NCI-H345 treated with DMSO at 0.1 percent for 48 hours (cell line): ENCODE measurements at regions not wholly inside any gene's neighbourhood (a gene's known extent, or its start where the extent isn't known, plus 50 kb on each side); places are given as distances from the start of the nearest gene placed in this dataset.
"Not testable (repeated sequence)": the region's sequence is repeated elsewhere in the genome, so short reads cannot be mapped to it uniquely, and the experiment has no call there.

Source experiments
- DNase-seq: peaks from one replicate; lab custom pipeline; 2025; ENCODE audit not compliant: unreplicated experiment; lab: John Stamatoyannopoulos, UW

DNA sequence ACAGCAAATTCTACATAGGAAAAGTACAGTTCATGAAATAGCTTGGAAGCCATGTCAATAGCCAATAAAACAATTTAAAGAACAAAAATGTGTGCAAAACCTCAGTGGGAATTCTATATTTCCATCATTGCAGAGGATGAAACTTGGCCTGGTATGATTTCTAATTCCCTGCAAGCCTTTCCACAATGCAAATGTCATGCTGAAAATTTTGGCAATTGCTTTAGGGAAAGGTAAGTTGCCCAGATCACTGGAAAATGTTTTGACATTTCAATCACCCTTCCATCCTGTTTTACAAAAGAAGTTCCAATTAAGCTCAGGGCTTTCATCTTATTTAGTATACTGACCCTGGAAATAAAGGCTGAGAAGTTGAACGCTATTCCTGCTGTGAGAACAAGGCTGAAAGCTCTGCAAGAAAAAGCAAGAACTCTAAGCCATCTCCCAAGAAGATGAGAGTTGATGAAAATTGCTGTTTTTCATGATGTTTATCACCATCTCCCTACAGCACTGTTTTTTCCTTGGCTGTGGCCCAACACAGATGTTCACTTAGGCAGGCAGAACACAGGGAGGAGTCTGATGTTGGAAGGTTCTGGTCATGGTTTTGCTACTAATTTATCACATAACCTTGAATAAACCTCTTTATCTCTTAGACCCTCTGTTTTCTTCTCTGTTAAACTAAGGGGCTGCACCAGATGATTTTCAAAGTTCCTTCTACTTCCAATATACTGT, 263.7 kb downstream of the KCTD12 start:
- DNase-seq: no peak

DNA sequence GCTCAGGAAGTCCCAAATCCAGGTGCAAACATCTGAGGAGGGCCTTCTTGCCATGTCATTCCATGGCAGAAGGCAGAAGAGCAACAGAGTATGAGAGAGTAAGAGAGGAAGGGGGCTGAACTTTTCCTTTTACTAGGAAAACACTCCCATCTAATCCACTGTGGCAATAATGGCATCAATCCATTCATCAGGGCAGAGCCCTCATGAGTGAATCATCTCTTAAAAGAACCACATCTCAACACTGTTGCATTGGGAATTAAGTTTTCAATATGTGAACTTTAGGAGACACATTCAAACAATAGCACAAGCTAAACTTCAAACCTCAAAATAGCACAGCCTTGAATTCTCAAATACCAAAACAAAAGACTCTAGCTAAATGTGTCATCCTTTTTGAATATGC, 264.5 kb downstream of the KCTD12 start:
- DNase-seq: no peak

DNA sequence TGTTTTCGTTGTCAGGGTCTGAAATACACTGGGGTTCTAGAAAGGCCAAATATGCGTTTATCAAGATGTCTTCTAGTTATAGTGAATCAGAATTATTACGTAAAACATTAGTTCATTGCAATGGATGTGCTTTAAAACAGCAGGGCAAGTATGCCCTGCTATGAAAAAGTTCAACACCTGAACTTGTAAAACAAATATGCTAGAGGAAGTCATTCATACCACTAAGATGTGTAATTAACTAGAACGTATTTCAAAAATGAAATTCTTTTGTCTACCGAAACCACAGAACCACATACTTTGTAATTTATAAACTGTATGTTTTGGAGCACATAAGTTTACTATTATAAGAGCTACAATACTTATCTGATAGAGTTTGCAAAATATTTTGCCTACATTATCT, 266.2 kb downstream of the KCTD12 start:
- DNase-seq: no peak

DNA sequence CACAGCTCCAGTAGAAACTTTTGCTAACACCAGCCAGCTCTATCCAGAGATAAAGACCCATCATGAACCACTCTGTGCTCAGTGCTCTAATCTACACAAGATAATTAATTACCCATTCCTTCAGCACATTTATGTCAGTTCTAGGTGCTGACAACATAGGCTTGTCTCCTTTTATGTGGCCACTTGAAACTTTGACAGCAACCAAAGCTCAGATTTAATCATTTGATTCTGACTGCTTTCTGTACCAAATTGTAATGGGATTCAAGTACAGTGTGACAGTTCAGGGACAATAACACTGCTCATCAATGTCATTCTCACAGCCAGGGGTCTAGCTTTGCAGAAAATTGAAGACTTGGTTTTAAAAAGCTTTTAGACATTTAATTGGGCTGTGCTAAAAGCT, 266.6 kb downstream of the KCTD12 start:
- no peak for DNase-seq

DNA sequence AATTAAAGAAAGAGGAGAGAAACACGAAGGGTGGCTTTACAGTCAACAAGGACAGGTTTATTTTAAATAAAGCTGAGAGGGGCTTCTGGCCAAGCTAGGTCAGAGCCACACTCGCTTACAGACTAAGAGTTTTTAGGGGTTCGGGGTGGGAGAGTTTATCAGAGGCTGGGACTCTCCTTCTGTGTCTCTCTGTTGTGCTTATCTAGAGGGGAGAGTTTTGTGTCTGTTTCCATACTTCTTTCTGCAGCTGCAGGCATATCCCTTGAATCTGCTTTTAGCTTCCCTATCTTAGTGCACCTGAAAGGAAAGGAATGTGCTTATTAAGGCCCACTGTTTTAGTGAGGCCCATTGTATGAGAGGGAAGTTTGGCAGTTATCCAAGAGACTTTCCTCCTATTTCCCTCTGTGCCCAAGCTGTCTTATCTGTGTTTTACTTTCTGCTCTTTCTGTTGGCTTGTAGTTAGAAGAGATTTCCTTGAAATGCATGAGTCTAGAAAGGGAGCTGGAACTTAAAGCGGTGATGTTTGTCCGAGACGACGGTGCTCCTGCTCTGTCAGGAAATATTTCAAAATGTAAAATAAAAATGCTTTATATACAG, 275.3 kb downstream of the KCTD12 start:
- DNase-seq: no peak

DNA sequence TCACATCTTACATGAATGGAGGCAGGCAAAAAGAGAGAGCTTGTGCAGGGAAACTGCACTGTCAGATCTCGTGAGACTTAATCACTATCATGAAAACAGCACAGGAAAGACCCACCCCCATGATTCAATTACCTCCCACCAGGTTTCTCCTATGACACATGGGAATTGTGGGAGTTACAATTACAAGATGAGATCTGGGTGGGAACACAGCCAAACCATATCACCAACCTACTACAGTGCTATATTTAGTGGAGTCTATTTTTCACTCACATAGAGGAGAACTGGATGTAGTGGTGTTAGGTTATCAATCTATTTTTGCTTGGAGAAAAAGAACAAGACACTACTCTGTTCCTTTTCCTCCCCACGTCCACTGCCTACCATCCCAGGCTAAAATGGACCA, 276.6 kb downstream of the KCTD12 start:
- DNase-seq: no peak

DNA sequence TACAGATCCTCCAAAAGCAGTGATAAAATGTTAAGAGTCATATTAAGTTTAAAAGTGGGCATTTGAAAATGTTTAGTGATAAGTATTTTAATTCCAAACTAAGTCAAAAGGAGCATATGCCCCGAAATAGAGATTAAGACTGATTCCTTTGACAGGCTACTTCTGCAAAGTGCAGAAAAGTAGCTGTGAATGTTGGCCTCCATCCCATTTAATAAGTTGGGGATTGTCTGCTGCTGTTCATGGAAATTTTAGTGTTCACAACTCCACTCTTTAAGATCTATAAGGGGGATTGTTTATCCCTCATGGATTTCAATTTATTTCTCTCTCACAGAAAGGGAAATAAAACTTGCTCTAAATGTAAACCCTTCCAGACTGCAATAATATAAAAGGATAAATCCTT, 278.3 kb downstream of the KCTD12 start:
- no peak for DNase-seq

DNA sequence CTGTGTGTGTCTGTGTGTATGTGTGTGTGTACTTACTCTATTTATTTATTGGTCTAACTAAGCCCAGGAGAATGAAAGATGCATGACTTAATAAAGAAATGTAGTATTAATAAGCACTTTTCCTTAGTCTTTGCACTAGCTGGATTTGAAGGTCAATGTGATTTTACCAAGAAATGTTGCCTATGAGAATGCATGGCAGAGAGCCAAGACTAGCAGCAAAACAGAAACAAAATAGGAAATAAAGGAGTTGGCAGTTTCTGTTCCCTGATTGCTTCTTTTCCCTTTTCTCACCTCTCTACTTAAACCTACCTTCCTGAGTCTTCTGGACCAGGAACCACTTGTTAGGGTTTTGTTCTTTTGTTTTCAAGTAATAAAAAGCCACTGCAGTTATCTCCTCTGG, 286.1 kb downstream of the KCTD12 start:
- DNase-seq: no peak

DNA sequence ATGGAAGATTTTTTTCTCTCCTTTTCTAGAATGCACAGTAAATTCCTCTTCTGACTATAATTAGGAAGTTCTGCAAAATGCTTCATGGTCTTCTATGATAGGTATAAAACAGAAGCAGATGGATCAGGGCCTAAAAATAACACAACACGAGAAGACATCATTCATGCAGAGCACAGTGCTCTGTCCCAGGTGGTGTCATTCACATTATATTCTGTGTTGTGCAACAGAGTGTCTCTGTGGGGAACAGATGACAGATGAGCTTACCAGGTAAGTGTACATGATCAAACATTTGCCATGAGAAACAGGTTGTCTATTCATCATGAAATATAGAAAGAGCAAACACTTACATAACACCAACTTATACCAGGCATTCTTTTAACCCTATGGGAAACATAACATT, 288.3 kb downstream of the KCTD12 start:
- DNase-seq: no peak

DNA sequence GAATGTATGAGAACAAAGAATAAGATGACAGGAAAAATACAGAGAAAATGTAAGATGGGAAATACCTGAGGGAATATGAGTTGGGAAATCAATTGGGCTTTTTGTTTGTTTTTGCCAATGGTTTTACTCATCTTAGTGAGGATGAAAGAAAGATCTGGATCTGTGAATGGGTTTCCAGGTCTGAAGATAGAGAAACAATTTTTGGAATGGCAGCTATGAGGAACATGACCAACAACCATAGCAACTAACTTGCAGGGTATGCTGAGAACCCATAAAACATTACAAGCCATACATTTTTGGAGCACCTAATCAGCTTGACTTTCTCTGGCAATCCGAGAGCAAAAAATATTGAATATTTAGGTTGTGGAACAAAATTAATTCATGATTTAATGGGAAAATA, 290.0 kb downstream of the KCTD12 start:
- DNase-seq: no peak

DNA sequence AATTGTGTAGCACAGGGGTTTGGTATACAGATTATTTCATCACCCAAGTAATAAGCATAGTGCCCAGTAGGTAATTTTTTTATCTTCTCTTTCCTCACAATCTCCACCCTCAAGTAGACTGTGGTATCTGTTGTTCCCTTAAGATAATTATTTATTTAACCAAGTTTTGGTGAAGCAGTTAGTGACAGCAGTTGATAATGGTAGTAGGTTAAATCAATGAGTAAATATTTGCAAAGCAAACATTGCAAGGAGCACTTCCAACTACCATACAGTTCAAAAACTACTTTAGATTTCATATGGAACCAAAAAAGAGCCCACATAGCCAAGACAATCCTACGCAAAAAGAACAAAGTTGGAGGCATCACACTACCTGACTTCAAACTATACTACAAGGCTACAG, 291.8 kb downstream of the KCTD12 start:
- DNase-seq: no peak

DNA sequence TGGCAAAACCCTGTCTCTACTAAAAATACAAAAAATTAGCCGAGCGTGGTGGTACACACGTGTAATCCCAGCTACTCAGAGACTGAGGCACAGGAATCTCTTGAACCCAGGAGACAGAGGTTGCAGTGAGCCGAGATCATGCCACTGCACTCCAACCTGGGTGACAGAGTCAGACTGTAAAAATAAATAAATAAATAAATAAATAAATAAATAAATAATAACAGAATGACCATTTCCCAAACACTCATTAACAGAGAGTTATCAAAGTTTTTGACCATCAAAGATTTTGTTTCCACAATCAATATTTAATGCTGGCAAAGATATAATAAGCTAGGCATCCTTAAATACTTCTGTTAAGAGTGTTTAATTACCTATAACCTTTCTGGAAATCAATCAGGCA, 299.4 kb downstream of the KCTD12 start:
- no peak for DNase-seq

DNA sequence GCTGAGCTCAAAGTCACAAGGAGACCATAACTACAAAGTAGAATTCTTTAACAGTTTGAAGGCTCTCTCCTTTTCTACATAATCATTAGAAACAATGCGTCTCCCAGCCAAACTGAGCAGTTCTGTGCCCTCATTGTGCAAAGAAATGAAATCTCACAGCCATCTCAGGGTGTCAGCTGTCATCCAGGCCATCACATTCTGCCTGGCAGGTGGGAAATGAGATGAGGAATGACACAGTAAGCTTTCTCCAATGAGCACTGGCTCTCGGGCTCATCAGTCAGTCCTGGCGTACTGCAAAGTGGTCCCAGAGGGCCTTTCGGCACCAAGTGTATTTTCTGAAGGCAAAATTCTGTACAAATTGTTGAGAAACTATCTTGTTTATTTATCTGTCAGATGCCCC, 306.5 kb downstream of the KCTD12 start:
- no peak for DNase-seq

DNA sequence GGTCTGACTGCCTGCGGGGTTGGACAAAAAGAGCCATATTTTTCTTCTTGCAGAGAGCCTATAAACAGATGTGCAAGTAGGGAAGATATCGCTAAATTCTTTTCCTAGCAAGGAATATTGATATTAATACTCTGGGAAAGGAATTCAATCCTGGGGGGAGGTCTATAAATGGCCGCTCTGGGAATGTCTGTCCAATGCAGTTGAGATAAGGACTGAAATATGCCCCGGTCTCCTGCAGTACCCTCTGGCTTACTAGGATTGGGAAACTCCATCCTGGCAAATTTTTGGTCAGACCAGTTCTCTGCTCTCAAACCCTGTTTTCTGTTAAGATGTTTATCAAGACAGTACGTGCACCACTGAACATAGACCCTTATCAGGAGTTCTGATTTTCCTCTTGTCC, 310.6 kb downstream of the KCTD12 start:
- not testable (repeated sequence) for DNase-seq

DNA sequence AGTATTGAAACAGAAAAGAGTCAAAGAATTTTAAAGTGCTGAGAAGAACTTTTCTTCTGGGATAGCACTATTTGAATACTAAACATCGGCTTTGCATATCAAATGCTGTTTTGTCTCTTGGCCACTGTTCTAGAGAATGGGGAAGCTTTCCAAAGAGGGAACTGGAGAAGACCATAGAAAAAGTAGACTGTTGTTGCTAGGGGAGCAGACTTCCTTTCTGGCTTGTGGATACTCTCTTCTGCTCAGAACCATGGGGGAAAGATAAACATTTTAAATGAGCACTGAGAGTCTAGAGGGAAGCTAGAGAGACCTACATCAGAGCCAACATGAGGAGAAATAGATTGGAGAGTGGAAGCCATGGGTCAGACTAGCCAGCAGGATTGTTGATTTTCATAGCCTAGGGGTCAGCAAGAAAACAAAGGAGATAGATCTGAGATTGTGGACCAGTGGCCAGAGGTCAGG, 315.7 kb downstream of the KCTD12 start:
- DNase-seq: no peak

DNA sequence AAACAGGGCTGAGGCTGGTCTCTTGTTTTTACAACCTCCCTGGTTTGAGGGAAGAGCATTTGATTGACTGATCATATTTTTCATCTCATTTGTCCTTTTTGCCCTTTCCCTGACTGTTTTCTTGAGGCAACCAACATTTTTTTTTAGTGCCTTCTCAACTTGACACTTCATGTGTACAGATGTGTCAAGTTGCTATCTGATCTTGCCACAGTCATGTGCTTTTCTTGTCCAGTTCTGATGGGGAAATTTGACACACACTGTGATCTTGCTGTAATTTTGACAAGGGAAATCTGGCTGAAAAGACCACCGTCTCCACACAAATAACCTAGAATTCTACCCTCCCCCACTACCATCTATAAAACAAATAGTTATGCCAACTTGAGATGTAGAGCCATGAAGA, 329.6 kb downstream of the KCTD12 start:
- DNase-seq: no peak

DNA sequence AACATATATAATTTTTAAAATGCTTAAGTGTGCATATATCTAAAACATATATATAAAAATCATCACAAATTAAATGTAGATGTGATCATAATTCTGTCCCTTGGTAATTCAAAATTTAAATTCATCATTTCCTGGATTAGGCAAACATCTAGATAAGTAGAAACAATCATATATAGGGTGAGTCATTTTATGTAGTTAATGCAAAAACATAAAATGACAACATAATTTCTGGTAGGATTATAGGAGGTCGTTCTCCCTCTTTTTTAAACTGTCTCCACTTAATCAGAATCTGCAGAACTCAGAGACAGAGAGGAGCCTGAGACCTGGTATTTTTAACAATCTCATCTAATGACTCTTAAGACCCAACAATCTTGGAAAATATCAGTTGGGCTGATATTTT, 333.4 kb downstream of the KCTD12 start:
- no peak for DNase-seq

DNA sequence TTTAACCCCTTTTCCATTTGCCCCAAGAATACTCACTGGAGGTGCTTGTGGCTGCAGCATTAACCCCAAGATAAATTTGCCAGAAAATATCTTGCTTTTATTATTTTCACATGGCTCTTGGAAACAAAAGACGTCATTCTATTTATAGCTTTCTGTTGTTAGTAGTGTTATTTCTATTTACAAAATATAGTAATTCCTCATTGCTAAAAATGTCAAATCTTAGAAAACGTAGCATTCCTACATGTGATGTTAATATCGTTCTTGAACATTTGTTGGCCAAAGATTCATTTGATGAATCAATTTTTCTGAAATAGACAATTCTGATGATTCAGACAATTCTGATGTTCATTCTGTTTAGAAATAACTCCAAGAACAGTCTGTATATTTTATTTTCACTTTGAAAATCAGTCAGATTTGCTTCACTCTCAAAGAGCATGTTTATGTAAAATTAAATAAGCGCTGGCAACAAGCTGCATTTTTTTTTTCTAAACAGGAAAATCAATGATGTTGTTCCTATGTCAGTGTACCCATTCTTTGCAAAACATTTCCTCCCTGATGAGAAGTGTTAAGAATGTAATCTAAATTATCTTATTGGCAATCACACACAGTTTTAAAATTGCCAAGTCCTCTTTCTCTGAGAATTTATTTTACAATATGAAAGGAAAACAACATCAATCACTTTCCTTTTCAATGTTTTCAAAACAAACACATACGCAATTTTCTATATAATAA, 334.0 kb downstream of the KCTD12 start:
- DNase-seq: no peak

DNA sequence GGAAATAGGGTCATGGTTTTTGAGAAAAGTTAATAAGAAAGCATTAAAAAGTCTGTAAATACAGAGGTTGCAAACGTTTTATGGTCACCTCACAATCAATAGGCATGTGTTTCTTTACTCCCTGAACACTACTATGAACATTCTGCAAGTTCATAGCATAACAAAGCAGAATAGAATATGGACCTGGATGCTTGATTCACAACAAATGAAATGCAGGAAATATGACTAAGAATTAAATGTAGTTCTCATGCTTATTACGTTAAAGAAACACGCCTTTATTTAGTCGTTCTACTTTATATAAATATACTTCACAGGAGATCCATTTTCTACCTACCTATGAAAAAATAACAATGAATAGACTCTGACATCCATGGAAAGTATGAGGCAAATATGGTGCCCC, 344.0 kb downstream of the KCTD12 start:
- no peak for DNase-seq

DNA sequence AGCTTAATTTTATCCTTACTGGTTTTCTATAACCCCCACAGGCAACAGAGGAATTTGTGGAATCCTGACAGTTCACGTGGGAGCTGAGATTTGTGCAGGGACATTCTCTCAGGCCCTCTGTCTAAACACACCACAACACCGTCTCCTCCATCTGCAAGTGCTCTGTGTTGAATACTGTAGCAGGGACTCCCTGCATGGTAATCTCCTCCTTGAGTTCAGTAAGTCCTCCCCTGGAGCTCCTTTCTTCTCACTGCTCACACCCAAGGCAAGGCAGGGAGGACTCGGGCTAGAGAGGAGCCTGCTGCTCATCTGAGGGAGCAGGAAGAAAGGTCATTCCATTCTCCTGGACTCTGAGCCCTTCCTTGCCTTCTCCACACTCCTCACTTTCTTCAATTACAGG, 348.2 kb downstream of the KCTD12 start:
- DNase-seq: no peak

DNA sequence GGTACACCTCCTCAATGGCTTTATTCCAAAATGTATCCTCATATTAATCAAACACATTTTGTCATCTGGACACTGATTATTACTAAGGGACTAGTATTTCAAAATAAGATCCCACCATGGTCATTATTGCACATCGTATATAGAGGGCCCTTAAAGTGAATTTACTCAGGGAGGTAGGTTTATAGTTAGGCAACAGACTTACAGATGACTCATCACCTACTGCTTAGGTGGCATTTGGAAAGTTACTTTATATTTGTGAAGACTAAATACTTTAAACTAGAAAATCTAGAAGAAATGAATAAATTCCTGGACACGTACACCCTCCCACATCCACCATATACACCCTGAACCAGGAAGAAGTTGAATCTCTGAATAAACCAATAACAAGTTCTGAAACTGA, 353.0 kb downstream of the KCTD12 start:
- DNase-seq: no peak

DNA sequence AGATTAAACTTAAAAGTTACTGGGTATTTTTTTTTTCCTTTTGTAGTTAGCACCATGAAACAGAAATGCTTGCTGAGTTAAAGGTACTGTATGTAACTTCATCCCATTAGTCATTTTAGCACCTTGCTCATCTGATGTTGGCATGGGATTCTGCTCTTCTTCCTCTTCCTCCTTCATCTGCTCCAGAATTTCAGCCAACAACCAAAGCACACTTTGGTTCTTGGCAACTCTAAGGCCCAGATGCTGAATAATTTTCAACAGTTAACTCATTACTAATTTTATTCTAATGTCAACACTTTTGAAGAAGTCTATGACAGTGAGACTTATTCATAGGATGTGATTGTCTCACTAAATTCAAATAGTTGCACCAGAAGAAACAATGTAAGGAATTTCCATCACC, 359.2 kb downstream of the KCTD12 start:
- no peak for DNase-seq
